ENCODE measurements at regions not wholly inside any gene's neighbourhood (a gene's known extent, or its start where the extent isn't known, plus 50 kb on each side); places are given as distances from the start of the nearest gene placed in this dataset.
"Not testable (repeated sequence)": the region's sequence is repeated elsewhere in the genome, so short reads cannot be mapped to it uniquely, and the experiment has no call there.

GRCh38 chr10:44259090-44259874 is 125.6 kb downstream of the CXCL12 start:
- 100% methylated on average over 2 of the region's 7 CpGs for WGBS

GRCh38 chr10:44258460-44259089 is 126.3 kb downstream of the CXCL12 start:
- intact Hi-C loops (cut with DNase I), result no loop called here

More at GRCh38 chr10:44259090-44259874, 125.6 kb downstream of the CXCL12 start:
- peak; percentile 89 for DNase-seq (ENCODE audit: extremely low spot score)
- Histone ChIP-seq H3K4me3 (no peak overlapping the region), H3K4me1 (peaks cover 12 to 24% (median 19%) of the 10 kb centered on the region in 4 donors), H3K36me3 (no peaks in the 10 kb centered on the region), H3K9me3 (no peaks in the 10 kb centered on the region), H3K27me3 (no peaks in the 10 kb centered on the region), H3K27ac (replicated peaks in 1 of 4) (no peak overlapping the region)
- intact Hi-C loops (cut with DNase I), result no loop called here
- TF ChIP-seq CTCF (IDR thresholded peaks at IDR 0.05) (no peak), POLR2A (IDR thresholded peaks at IDR 0.05; ENCODE audit: low read depth) (no peak), POLR2AphosphoS5 (IDR thresholded peaks at IDR 0.05) (no peak), EP300 (IDR thresholded peaks at IDR 0.05) (no peak)

GRCh38 chr10:44258019-44258418 is 126.9 kb downstream of the CXCL12 start:
- Histone ChIP-seq H3K9me3 (no peaks in the 10 kb centered on the region), H3K4me3 (no peak overlapping the region), H3K27ac (replicated peaks in 1 of 4) (no peak overlapping the region), H3K36me3 (no peaks in the 10 kb centered on the region), H3K27me3 (no peaks in the 10 kb centered on the region), H3K4me1 (peaks cover 11 to 27% (median 19%) of the 10 kb centered on the region in 4 donors)
- 73% methylated on average over 3 of the region's 3 CpGs for WGBS
- intact Hi-C loops (cut with DNase I), result no loop called here
- peak; percentile 86 for DNase-seq (ENCODE audit: extremely low spot score)
- TF ChIP-seq POLR2AphosphoS5 (IDR thresholded peaks at IDR 0.05) (no peak), CTCF (IDR thresholded peaks at IDR 0.05) (no peak), EP300 (IDR thresholded peaks at IDR 0.05) (no peak)

More at GRCh38 chr10:44258460-44259089, 126.3 kb downstream of the CXCL12 start:
- Histone ChIP-seq H3K27me3 (no peaks in the 10 kb centered on the region), H3K4me3 (no peak overlapping the region), H3K4me1 (peaks cover 13 to 27% (median 20%) of the 10 kb centered on the region in 4 donors), H3K27ac (replicated peaks in 1 of 4) (no peak overlapping the region), H3K9me3 (no peaks in the 10 kb centered on the region), H3K36me3 (no peaks in the 10 kb centered on the region)
- DNase-seq (ENCODE audit: extremely low spot score), result peak; percentile 72
- TF ChIP-seq CTCF (IDR thresholded peaks at IDR 0.05) (no peak), POLR2AphosphoS5 (IDR thresholded peaks at IDR 0.05) (no peak), EP300 (IDR thresholded peaks at IDR 0.05) (no peak), POLR2A (IDR thresholded peaks at IDR 0.05; ENCODE audit: low read depth) (no peak)
- WGBS, result 84% methylated on average over 4 of the region's 4 CpGs

GRCh38 chr10:44253769-44254462 is 131.0 kb downstream of the CXCL12 start:
- H3K27ac ChIP-seq (replicated peaks in 1 of 4), result no peak overlapping the region

GRCh38 chr10:44252631-44253030 is 132.3 kb downstream of the CXCL12 start:
- intact Hi-C loops (cut with DNase I), result not testable (repeated sequence)

More at GRCh38 chr10:44253769-44254462, 131.0 kb downstream of the CXCL12 start:
- Histone ChIP-seq H3K4me3 (no peak overlapping the region), H3K27me3 (no peaks in the 10 kb centered on the region), H3K36me3 (no peaks in the 10 kb centered on the region), H3K4me1 (peaks cover 5 to 13% (median 7%) of the 10 kb centered on the region in 4 donors), H3K9me3 (no peaks in the 10 kb centered on the region)
- WGBS, result 41% methylated on average over 5 of the region's 5 CpGs
- intact Hi-C loops (cut with DNase I), result no loop called here
- peak; percentile 92 for DNase-seq (ENCODE audit: extremely low spot score)
- TF ChIP-seq POLR2AphosphoS5 (IDR thresholded peaks at IDR 0.05) (peak in 1 of 2 donors; percentile 41), EP300 (IDR thresholded peaks at IDR 0.05) (no peak)

GRCh38 chr10:44249933-44250332 is 135.0 kb downstream of the CXCL12 start:
- H3K27ac ChIP-seq (replicated peaks in 1 of 4); H3K36me3 ChIP-seq; H3K9me3 ChIP-seq; intact Hi-C loops (cut with DNase I); H3K4me3 ChIP-seq; H3K27me3 ChIP-seq: not testable (repeated sequence)
- H3K4me1 ChIP-seq, result peaks cover 5 to 13% (median 7%) of the 10 kb centered on the region in 4 donors
- DNase-seq (ENCODE audit: extremely low spot score), result peak; percentile 53
- WGBS, result 89% methylated on average over 5 of the region's 7 CpGs

More at GRCh38 chr10:44252631-44253030, 132.3 kb downstream of the CXCL12 start:
- H3K9me3 ChIP-seq; H3K4me3 ChIP-seq; H3K27me3 ChIP-seq; H3K27ac ChIP-seq (replicated peaks in 1 of 4); H3K36me3 ChIP-seq; DNase-seq (ENCODE audit: extremely low spot score): not testable (repeated sequence)
- peaks cover 5 to 13% (median 7%) of the 10 kb centered on the region in 4 donors for H3K4me1 ChIP-seq
- WGBS, result 98% methylated on average over 3 of the region's 3 CpGs
